GM10248 (cell line): ENCODE measurements at regions not wholly inside any gene's neighbourhood (a gene's known extent, or its start where the extent isn't known, plus 50 kb on each side); places are given as distances from the start of the nearest gene placed in this dataset.

Source experiments
- CTCF ChIA-PET: fragments of 300-600 bp; sonication (Branson Sonifier 250); formaldehyde crosslinking; extraction: SDS; loops from one replicate; lab custom pipeline; 2021; ENCODE audit warnings: antibody characterized with exemption; lab: Yijun Ruan, JAX
- POLR2A ChIA-PET: fragments of 350-650 bp; sonication (Branson Sonifier 250); formaldehyde crosslinking; extraction: SDS; loops from one replicate; lab custom pipeline; 2020; ENCODE audit warnings: antibody characterized with exemption; lab: Yijun Ruan, JAX
- DNase-seq: peaks from one replicate; pipeline ENCODE4 v3.0.0; 2012; ENCODE audit errors: extremely low spot score
- CTCF ChIP-seq: IDR thresholded peaks from 2 replicates; pipeline ENCODE4 v1.5.1; 2012; ENCODE audit warnings: mild to moderate bottlenecking, low read depth; ENCODE audit errors: extremely low read depth, missing control alignments, control extremely low read depth

GRCh38 chrX:96446524-96446923, 238.1 kb upstream of the DIAPH2 start:
- CTCF ChIA-PET: no interaction called here
- TF ChIP-seq CTCF: no peak
- no peak for DNase-seq
- POLR2A ChIA-PET: no interaction called here

GRCh38 chrX:96447161-96447560, 237.5 kb upstream of the DIAPH2 start:
- DNase-seq: no peak
- no peak for TF ChIP-seq CTCF
- ChIA-PET POLR2A (no interaction called here), CTCF (no interaction called here)

DNA sequence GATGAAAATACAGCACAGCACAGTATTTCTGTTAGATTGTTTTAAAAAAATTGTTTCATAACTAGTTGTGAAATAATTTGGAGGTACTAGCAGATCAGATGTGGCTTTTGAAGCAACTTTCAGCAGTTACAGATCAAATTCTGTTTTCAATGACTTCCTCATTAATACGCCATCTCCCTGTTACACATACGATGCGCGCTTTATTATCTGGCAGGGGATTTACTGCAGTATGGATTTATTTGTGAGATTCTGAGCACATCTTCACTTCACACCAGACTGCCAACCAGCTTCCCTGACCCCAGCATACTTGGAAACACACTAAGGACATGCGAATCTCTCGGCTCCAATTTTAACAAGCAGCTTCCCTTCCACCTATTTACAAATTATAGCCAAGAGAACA, 235.5 kb upstream of the DIAPH2 start:
- DNase-seq: no peak
- CTCF ChIA-PET: no interaction called here
- POLR2A ChIA-PET: no interaction called here
- no peak for TF ChIP-seq CTCF

GRCh38 chrX:96449896-96450295, 234.7 kb upstream of the DIAPH2 start:
- ChIA-PET CTCF (no interaction called here), POLR2A (no interaction called here)
- TF ChIP-seq CTCF: no peak
- DNase-seq: no peak

- ChIA-PET CTCF (no interaction called here), POLR2A (no interaction called here)
- TF ChIP-seq CTCF: no peak
- peak; percentile 18 for DNase-seq
Observed at GRCh38 chrX:96453139-96453538, 231.5 kb upstream of the DIAPH2 start.

DNA sequence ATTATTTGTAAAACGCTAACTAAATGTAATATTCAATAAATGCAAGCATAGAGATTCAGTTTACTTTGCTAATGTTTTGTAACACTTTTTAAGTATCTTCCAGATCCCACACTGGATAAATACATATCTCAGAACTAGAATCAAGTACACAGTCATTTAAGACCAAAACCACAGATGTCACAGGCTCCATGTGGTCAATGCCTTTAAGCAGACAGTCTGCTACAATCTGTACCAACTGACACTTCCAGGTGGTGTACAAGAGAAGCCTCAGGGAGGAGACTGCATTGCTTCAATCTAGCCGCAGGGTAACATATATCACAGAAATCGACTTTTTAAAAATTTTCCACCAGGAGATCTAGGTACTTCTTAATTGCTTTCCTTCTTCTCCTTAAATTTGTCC, 229.6 kb upstream of the DIAPH2 start:
- ChIA-PET POLR2A (no interaction called here), CTCF (no interaction called here)
- DNase-seq: no peak
- no peak for TF ChIP-seq CTCF
